Cardiac muscle cell (in vitro differentiated cells and primary cell): ENCODE measurements at regions not wholly inside any gene's neighbourhood (a gene's known extent, or its start where the extent isn't known, plus 50 kb on each side); places are given as distances from the start of the nearest gene placed in this dataset.

Source experiments
- DNase-seq, 2 donors: peaks; one replicate each; pipeline versions ENCODE4 v3.0.0 to v3.0.0-alpha.2; 2010 to 2017; ENCODE audit warnings: low read depth in 1 of 2, low spot score in 1 of 2
- H3K27ac ChIP-seq: fragments of 200-600 bp; sonication (generic); 2 replicates; pipeline ENCODE4 v1.5.1; 2016
- H3K27me3 ChIP-seq: fragments of 200-600 bp; sonication (generic); 2 replicates; pipeline ENCODE4 v1.6.0; 2016; ENCODE audit warnings: control low read depth
- H3K36me3 ChIP-seq: fragments of 200-600 bp; sonication (generic); 2 replicates; pipeline ENCODE4 v1.5.1; 2016; ENCODE audit warnings: control low read depth
- H3K4me1 ChIP-seq: fragments of 200-600 bp; sonication (generic); 2 replicates; pipeline ENCODE4 v1.8.1; 2017; ENCODE audit warnings: low read depth, mild to moderate bottlenecking, mixed run types
- H3K4me3 ChIP-seq: fragments of 200-600 bp; sonication (generic); 2 replicates; pipeline ENCODE4 v1.5.1; 2016; ENCODE audit warnings: mild to moderate bottlenecking
- H3K9me3 ChIP-seq: fragments of 200-600 bp; sonication (generic); 2 replicates; pipeline ENCODE4 v1.5.1; 2017; ENCODE audit warnings: low read depth, mild to moderate bottlenecking, control low read depth
- TF ChIP-seq, protein P1 (sequence below): IDR thresholded peaks from 2 replicates; pipeline ENCODE4 v1.5.1; 2012; ENCODE audit warnings: low read depth, mild to moderate bottlenecking, low read length

GRCh38 chr2:212695426-212695825 lies 156.8 kb upstream of the ERBB4 start:
- Histone ChIP-seq H3K27me3 (no peaks in the 10 kb centered on the region), H3K4me1 (no peaks in the 10 kb centered on the region), H3K27ac (no peak overlapping the region), H3K4me3 (no peak overlapping the region), H3K36me3 (no peaks in the 10 kb centered on the region), H3K9me3 (no peaks in the 10 kb centered on the region)
- TF ChIP-seq, protein P1, sequence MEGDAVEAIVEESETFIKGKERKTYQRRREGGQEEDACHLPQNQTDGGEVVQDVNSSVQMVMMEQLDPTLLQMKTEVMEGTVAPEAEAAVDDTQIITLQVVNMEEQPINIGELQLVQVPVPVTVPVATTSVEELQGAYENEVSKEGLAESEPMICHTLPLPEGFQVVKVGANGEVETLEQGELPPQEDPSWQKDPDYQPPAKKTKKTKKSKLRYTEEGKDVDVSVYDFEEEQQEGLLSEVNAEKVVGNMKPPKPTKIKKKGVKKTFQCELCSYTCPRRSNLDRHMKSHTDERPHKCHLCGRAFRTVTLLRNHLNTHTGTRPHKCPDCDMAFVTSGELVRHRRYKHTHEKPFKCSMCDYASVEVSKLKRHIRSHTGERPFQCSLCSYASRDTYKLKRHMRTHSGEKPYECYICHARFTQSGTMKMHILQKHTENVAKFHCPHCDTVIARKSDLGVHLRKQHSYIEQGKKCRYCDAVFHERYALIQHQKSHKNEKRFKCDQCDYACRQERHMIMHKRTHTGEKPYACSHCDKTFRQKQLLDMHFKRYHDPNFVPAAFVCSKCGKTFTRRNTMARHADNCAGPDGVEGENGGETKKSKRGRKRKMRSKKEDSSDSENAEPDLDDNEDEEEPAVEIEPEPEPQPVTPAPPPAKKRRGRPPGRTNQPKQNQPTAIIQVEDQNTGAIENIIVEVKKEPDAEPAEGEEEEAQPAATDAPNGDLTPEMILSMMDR: no peak
- no peak for DNase-seq

GRCh38 chr2:212694398-212694797 lies 155.8 kb upstream of the ERBB4 start:
- Histone ChIP-seq H3K27me3 (no peaks in the 10 kb centered on the region), H3K9me3 (no peaks in the 10 kb centered on the region), H3K27ac (no peak overlapping the region), H3K4me1 (no peaks in the 10 kb centered on the region), H3K36me3 (no peaks in the 10 kb centered on the region), H3K4me3 (no peak overlapping the region)
- TF ChIP-seq, protein P1: no peak
- no peak for DNase-seq

DNA sequence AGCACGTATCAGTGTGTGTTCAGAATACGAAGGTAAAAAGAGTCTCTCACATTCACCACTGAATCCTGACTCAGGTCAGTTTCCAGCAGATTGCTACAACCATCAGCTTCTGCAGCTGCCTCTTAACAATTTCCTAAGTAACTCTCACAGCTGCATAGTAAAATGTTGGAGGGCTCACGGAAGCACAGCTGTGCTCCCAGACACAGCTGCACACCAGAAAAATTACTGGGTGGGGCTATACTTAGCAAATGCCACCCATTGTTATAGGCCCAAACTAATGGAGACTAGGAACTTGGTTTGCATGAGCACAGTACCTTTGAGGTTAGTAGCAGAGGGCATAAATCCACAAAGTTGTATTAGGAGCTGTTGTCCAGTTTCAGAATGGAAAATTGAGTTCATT lies 153.9 kb upstream of the ERBB4 start:
- TF ChIP-seq, protein P1: no peak
- no peak for DNase-seq
- H3K36me3 ChIP-seq: no peaks in the 10 kb centered on the region
- no peaks in the 10 kb centered on the region for H3K4me1 ChIP-seq
- no peaks in the 10 kb centered on the region for H3K9me3 ChIP-seq
- no peak overlapping the region for H3K4me3 ChIP-seq
- H3K27me3 ChIP-seq: no peaks in the 10 kb centered on the region
- H3K27ac ChIP-seq: no peak overlapping the region

GRCh38 chr2:212686285-212686895 lies 147.8 kb upstream of the ERBB4 start:
- no peaks in the 10 kb centered on the region for H3K9me3 ChIP-seq
- TF ChIP-seq, protein P1: peak; percentile 79
- no peaks in the 10 kb centered on the region for H3K36me3 ChIP-seq
- H3K4me1 ChIP-seq: no peaks in the 10 kb centered on the region
- no peak overlapping the region for H3K4me3 ChIP-seq
- no peak overlapping the region for H3K27ac ChIP-seq
- H3K27me3 ChIP-seq: no peaks in the 10 kb centered on the region
- peak; percentile 68 to 81 for DNase-seq

DNA sequence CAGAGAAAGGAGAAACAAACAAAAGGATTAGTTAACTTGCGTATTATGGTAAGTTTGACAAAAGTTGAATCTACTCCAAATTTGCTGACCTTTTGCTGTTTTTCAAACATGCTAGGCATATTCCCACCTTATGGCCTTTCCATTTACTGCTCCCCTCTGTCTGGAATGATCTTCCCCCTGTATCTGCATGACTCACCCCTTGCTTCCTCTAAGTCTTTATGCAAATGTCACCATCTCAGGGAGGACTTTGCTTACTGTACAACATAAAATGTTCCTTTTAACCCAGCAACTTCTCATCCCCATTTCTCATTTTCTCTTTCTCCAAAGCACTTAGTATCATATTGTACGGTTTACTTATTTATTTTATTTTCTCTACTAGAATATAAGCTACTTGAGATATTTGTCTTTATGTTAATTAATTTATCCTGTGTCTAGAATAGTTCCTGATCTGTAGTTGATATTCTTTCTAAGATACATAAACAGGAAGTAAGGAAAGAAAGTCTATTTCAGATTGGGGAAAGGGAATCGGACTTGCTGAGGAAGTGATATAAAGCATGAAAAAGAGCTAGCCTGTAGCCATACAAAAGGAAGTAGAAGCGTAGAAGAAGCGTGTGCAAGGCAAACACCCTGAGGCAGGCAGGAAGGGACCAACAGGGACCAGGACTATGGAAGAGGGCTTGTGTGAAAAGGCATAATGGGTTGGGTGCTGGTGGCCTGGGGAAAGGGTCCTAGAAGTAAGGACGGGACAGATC lies 144.9 kb upstream of the ERBB4 start:
- Histone ChIP-seq H3K9me3 (no peaks in the 10 kb centered on the region), H3K36me3 (no peaks in the 10 kb centered on the region), H3K27me3 (no peaks in the 10 kb centered on the region), H3K4me3 (no peak overlapping the region), H3K27ac (no peak overlapping the region), H3K4me1 (no peaks in the 10 kb centered on the region)
- DNase-seq: peak in 1 of 2 donors; percentile 21
- TF ChIP-seq, protein P1: no peak
